Activated T-helper 1 cell treated with anti-CD3 and anti-CD28 coated beads, Interleukin-2, amount 50 U/mL, for 16 hours (primary cell): ENCODE measurements at regions not wholly inside any gene's neighbourhood (a gene's known extent, or its start where the extent isn't known, plus 50 kb on each side); places are given as distances from the start of the nearest gene placed in this dataset.
"Not testable (repeated sequence)": the region's sequence is repeated elsewhere in the genome, so short reads cannot be mapped to it uniquely, and the experiment has no call there.

Source experiments
- DNase-seq, 2 donors: peaks; one replicate each; pipeline ENCODE4 v3.0.0-alpha.2; 2020; ENCODE audit warnings: low read depth in 1 of 2, low spot score in 1 of 2

DNA sequence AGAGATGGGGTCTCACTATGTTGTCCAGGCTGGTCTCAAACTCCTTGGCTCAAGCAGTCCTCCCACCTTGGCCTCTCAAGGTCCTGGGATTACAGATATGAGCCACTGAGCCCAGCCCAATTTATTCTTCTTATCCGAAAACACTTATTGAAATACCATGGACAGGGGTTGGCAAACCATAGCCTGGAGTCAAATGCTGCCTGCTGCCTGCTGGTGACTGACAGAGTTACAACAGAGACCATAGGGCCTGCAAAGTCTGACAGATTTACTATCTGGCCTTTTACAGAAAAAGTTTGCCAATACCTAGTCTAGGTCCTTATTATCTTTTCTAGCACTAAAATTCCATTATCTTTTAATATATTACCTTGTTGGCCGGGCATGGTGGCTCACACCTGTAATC, 87.1 kb upstream of the ZNF281 start:
- DNase-seq: no peak

DNA sequence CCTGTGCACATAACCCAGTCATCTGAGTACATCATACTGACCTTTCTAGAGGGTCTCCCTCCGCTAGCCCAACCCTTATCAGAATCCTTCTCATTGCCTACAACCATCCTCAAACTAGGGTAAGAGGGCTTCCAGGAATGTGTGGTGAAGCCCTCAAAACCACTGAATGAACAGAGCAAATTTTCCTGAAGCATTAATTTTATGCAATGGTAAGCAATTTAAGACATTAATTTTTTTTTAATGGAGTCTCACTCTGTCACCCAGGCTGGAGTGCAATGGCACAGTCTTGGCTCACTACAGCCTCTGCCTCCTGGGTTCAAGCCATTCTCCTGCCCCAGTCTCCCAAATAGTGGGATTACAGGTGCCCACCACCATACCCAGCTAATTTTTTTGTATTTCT, 86.1 kb upstream of the ZNF281 start:
- no peak for DNase-seq

DNA sequence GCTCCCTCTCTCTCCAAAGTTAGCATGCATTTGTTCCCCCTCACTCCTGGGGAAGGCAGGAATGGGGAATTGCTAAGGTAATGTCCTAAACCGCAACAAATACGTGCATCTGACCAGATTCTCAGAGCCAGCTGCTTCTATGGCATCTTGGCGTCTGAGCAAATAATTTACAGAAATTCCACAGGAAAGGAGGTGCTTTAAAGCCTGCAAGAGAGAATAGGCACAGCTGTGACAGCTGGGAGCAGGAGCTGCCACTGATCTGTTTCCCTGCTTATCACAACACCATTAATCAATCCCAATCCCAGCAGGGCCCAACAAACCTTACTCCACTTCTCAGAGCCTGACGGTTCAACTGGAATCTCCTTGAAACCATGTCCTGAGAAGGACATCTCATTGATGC, 83.5 kb upstream of the ZNF281 start:
- no peak for DNase-seq

DNA sequence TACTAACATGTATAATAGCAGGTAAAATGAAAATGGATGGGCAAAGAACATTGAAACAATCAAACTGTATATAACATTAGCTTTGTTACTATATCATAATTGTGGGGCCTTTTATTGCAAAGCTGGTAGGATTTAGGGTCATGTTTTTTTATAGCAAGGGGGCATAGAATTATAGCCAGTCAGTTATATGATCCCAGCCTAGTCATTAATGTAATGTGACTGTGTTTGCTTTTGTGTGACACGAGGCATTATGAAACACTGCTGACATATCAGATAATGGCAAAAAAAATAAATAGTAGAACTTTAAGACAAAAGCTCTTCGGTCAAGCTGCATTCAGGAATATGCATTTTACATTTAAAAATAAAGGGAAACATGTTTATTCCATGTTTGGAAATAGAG, 81.3 kb upstream of the ZNF281 start:
- DNase-seq: no peak

DNA sequence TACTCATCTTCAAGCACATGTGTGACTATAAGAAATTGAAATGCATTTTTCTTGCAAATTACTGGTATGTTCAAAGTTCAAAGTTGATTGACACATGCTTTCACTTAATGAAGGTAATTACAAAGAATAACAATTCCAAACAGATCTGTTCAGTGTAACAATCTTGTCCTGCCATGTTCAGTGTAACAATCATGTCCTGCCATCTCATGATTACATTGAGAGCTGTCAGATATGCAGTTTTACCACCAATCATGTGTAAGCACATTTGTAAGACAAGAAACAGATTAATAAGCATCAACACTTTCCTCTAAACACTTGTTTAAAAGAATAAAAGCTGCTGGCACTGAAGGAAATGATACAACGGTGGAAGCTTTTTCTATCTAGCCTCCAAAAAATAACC, 80.3 kb upstream of the ZNF281 start:
- no peak for DNase-seq

DNA sequence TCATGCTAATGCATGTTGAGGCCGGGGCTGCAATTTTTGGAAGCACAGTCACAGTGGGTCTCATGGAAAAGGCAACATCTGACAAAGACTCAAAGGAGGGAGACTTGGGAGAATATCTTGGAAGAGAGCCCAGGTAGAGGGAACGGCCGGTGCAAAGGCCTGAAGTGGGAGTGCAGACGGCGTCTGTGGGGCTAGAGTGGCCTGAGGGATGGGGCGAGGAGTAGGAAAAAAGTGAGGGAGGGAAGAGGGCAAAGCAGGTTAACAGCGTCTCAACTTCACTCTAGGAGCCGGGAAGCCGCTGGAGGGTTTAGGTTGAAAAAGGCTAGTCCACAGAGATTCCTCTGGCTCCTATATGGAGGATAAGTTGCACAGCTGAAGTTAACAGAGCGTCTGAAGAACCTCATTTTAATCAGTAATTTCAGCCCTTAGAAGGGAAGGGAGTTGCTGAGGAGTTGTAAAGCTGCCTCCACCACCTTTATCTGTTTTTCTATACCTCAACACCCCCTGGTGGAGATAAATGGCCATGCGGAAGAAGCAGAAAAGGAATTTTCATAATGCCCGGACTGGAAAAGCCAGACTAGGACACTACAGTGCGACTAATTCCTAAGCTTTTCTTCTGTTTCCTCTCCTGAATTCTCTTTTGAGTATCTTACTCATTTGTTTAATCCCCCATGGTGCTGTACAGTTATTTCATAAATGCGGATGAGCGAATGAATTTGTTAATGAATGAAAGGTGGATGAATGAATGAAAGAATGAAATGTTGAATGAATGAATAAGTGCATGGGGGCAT, 78.7 kb upstream of the ZNF281 start:
- DNase-seq: no peak

DNA sequence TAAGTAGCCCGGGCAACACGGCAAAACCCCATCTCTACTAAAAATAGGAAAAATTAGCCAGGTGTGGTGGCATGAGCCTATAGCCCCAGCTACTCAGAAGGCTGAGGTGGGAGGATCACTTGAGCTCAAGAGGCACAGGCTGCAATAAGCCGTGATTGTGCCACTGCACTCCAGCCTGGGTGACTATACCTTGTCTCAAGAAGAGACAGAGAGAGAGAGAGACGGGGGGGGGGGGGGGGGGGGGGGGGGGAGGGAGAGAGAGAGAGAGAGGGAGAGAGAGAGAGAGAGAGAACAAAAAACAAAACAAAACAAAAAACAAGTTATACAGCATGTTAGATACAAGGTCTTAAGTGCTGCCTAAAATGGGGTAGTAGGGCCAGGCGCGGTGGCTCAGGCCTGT, 77.8 kb upstream of the ZNF281 start:
- no peak for DNase-seq

DNA sequence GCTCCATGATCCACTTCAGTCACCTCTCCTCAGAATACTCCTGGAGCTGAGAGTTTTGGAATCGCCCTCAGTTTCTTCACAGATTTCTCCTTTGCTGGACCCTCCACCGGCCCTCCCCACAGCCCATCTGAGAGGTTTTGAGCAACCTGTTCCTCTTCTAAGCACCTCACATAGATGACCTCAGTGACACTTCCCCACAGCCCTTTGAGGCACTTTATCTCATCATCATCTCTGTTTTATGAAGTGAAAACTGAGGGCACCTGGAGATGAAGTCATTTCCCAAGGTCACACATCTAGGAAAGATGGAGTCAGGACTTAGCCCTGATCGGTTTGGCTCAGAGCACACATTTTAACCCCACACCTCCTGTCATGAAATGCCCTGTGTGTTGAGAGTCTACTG, 76.8 kb upstream of the ZNF281 start:
- no peak for DNase-seq

DNA sequence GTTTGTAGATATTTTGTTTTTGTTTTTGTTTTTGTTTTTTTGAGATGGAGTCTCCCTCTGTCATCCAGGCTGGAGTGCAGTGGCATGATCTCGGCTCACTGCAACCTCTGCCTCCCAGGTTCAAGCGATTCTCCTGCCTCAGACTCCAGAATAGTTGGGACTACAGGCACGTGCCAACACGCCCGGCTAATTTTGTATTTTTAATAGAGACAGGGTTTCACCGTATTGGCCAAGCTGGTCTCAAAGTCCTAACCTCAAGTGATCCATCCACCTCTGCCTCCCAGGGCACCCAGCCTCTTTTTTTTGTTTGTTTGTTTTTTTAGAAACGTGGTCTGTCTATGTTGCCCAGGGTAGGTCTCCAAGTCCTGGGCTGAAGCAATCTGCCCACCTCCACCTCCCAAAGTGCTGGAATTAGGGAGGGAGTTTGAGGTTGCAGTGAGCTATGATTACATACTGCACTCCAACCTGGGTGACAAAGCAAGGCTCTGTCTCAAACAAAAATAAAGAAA, 74.7 kb upstream of the ZNF281 start:
- not testable (repeated sequence) for DNase-seq

DNA sequence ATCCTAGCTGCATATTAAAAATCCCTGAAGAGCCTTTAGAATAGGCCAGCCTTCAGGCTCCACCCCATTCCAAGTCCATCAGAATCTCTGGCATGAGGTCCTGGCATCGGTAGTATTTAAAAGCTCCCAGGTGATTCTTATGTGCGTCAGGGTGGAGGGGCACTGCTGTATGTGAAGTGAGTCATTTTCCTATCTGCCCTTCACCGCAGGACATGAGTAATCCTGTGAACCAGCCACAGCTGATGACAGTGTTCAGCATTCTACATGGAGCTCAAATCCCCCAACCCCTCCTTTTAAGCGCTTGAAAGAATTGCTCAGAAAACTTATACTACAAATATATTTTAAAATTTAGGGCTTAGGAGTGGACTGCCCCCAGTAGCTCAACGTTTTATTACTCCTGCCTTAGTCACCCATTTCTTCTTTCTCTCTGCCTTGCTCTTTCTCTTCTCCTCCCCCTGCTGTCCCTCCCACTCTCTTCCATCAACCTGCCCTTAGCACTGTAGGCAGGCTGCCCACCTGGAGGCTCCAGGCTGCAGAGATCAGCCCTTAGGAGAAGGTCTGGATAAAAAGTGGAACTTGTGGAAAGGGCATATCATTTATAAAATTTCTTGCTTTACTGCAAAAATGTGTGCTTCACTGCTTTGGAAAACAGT, 73.8 kb upstream of the ZNF281 start:
- peak in 1 of 2 donors; percentile 36 for DNase-seq

DNA sequence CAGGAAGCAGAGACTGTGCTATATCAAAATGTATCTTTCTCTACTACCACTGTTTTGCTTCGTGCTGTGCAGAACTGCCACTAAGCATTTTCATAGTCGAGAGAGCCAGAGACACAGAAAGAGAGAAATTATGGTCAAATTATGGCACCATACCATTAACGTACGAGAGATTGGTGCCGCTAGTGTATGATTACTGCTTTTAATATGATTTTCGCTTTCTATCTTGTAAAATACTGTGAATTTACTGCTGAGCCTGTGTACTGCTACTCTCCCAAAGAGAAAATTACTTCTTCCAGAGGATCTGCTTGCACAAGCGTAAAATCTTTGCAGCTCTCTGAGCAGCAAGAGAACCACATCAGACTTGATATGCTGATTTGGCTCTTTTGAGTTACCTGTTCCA, 71.1 kb upstream of the ZNF281 start:
- DNase-seq: no peak

DNA sequence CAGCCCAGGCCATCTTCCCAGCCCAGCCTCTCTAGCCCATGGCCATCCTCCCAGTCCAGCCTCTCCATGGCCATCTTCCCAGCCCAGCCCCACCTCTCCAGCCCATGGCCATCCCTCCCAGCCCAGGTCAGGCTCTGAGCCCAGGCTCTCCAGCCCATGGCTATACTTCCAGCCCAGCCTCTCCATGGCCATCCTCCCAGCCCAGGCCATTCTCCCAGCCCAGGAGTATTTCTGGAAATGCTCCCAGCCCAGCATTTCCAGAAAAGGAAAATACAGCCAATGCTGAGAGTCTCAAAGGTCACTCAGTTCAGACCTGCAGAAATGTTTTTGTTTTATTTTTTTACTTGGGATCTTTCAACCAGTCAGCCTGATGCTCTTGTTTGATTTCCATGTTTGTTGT, 70.0 kb upstream of the ZNF281 start:
- DNase-seq: no peak

DNA sequence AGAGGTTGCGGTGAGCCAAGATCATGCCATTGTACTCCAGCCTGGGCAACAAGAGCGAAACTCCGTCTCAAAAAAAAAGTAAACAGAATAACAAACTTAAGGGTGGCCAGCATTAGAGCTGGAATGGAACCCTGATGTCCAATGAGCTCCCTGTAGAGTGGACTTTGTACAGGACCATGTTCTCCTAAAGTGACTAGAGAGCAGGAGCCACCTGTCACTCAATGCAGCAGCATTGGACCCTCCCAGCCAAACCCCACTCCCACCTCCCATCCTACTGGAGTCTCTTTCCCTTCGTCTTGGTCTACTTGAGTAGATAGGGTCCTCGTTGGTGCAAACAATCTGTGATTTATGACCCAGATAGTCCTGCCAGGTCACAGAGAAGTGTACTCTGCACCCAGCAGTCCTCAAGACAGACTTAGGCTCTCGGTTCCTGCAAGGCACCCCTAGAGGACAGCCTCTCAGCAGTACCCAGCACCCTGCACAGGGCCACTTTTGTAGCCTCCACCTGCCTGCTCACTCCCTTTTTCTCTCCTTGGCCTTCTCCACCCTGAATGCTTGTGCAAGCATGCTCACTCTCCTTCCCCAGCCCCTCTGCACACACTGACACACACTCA, 69.2 kb upstream of the ZNF281 start:
- DNase-seq: no peak

DNA sequence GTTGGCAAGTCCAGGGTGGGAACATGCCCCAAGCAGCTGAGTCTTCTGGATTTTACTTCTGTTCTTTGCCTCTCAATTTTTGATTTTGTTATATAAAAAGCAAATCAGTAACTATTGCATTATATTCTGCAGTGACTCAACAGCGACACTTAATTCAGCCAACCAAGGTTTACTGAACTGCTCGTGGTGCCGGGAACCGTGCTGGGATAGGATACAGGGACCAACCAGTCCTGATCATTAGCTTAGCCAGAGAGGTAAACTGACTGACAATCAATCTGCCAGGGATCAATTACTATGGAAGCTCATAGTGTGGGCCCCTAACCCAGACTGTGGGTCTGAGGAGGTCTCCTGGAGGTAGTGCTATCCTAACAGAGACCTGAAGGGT, 68.4 kb upstream of the ZNF281 start:
- no peak for DNase-seq

DNA sequence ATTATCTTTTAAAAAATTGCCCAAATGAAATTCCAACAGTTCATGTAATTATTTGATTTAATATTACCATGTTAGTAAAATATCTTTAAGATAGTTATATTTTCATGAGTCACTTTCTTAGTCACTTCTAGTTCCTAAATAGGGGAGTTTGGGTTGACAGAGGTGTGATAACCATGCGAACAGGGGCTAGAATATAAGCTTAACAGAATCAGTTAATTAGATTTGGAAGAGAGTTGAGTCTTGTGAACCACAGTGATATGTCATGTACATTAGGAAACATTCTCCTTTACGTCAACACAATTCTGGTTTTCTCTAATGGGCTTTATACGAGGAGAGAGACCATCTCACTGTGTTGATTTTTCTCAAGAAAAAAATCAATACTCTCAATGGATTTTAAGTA, 64.8 kb upstream of the ZNF281 start:
- DNase-seq: no peak

DNA sequence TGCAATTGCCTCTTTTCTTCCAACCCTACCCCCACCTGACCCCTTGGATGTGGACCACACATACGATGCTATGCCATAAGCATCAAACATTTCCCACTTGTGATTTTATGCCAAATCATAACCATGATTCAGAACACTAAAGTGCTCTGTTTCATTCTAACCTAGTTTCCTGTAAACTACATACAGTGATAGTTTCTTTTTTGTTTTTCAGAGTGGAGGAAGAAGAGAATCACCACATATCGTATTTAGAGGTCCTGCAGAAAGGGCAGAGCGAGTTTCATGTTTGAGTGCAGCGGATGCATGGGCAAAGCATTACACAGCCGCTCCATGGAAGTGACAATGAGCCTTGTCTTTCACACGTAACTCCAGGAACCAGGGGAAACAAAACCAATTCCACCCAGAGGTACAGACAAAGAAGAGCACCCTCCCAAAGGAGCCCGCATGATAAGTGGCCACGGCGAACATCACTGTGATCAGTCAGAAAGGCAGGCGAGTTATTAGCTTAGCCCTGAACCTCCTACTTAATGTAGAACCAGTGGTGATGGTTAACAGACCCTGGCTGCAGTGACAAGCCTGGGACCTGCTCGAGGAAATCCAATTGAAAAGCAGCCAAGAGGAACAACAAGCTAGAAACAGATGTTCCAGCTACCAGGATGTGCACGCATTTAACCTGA, 64.0 kb upstream of the ZNF281 start:
- DNase-seq: no peak

DNA sequence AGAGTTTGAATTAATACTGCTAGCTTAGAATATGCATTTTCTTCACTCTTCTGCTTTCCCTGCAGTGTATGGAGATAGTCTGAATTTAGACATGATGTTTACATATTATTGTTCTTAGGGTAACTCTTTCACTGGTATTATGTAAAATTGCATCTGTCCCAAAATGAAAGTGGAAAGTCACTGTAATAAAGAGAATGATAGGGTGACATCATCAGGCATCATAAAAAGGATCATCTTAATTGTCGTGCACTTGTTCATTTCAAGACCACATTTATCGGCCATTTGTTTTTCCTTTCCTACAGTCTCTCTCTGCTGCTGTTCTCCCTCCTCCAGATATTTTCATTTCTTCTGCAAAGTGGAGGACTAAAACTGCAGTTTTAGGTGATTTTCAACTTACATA, 61.9 kb upstream of the ZNF281 start:
- no peak for DNase-seq

DNA sequence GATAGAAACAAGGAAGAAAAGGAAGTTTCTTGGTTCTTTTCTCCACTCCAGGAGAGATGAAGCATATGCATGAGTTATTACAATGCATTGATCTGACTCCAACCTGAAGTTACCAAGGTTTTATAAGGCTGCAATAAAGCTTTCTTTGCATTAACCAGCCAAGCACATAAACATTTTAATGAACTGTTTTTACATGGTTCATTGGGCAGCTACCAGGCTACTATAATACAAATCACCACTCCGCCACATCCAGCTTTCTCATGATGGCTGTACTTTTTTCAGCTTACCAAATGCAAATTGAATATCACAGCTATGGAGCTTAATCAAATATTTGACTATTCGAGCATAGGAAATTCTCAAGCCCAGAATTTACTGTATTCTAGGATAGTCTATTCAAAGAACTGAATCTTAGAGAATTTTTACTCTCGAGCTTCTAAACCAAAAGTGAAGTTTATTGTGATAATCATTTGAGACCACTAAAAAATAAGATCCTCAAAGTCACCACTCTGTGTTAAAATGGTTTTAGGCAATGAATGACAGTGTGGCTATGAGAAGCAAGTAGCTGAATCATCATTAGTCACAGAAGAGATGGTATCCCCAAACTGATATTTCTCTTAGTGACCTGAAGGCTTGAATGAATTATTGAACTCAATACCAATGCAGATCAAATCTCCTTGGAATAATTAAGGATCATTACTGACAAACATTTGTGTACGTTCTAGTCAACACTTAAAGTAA, 58.6 kb upstream of the ZNF281 start:
- no peak for DNase-seq

DNA sequence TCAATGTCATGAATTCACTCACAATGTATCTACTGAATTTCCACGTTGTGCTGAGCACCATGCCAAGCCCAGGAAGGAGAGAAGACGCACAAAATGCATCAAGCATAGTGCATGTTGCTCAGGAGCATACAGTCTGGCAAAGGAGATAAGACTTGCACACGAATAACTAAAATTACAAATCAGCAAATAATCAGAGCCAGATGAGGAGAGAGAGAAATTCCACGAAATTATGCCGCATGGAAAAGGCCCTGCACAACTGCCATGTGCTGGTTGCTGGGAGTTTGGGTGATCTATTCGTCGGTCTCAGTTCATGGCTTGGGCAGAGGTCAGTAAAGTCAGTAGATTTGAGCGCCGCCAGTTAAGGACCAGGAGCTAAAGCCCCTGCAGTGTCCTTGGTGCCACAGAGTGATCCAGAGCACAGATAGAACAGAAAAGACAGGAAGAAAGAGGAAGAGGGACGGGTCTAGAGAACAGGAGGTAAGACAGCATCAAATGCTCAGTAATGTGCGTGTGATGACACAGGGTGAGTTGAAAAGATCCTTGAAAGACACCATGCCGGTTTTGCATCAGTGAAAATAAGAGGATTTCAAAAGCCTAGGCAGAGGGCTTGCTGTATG, 55.1 kb upstream of the ZNF281 start:
- DNase-seq: no peak
